Endothelial cell of umbilical vein (primary cell): ENCODE measurements at regions not wholly inside any gene's neighbourhood (a gene's known extent, or its start where the extent isn't known, plus 50 kb on each side); places are given as distances from the start of the nearest gene placed in this dataset.

Experiments
- BruUV-seq: library from RNA; stranded (reverse); fragments of 400-500 nt; replicated peaks from 2 replicates; lab custom pipeline; 2021; lab: Mats Ljungman, UMichigan
- CTCF ChIA-PET: fragments of 300-600, 350-600 bp; sonication (Branson Sonifier 250); formaldehyde crosslinking; loops from one replicate; lab custom pipeline; 2021; ENCODE audit warnings: antibody characterized with exemption, inconsistent platforms; lab: Charles Lee
- POLR2A ChIA-PET: fragments of 300-600, 350-600 bp; sonication (Branson Sonifier 250); formaldehyde crosslinking; loops from one replicate; lab custom pipeline; 2021; ENCODE audit warnings: antibody characterized with exemption, inconsistent platforms; lab: Charles Lee
- DNase-seq: peaks from one replicate; pipeline ENCODE4 v3.0.0-alpha.2; 2011; ENCODE audit warnings: low read depth, low spot score
- FAIRE-seq: peaks from 2 replicates; lab custom pipeline; 2011; peaks lifted over from hg19 to GRCh38; lab: Jason Lieb, UNC
- H2AFZ ChIP-seq: 2 replicates; pipeline ENCODE4 v1.6.0; 2012; ENCODE audit warnings: low read depth, low read length, control low read depth, inconsistent platforms
- H3K27ac ChIP-seq: 2 replicates; pipeline ENCODE4 v1.5.1; 2011; ENCODE audit warnings: low read depth, mild to moderate bottlenecking, control low read depth, low read length, moderate library complexity; ENCODE audit not compliant: insufficient read depth
- H3K27me3 ChIP-seq, 2 experiments: 2 replicates each; pipeline versions ENCODE4 v1.6.0 to v1.6.1; 2011; ENCODE audit warnings: low read length in 2 of 2, mixed read lengths in 1 of 2; ENCODE audit not compliant: control insufficient read depth in 2 of 2, insufficient read depth in 2 of 2
- H3K36me3 ChIP-seq, 2 experiments: 2 replicates in 1 of 2; 3 replicates in 1 of 2; pipeline ENCODE4 v1.5.1; 2011; ENCODE audit warnings: low read length in 2 of 2, mild to moderate bottlenecking in 1 of 2, moderate library complexity in 1 of 2; ENCODE audit not compliant: control insufficient read depth in 2 of 2, insufficient read depth in 2 of 2; ENCODE audit errors: extremely low read depth in 1 of 2
- H3K4me1 ChIP-seq: 3 replicates; pipeline ENCODE4 v1.5.1; 2011; ENCODE audit warnings: mild to moderate bottlenecking, low read length; ENCODE audit not compliant: control insufficient read depth, insufficient read depth; ENCODE audit errors: extremely low read depth
- H3K4me2 ChIP-seq: 2 replicates; pipeline ENCODE4 v1.6.1; 2011; ENCODE audit warnings: low read length, control low read depth, mixed read lengths; ENCODE audit not compliant: insufficient read depth
- H3K4me3 ChIP-seq, 3 experiments: fragments of 200-600 bp in 1 of 3; sonication (generic), shearing (Covaris generic) in 1 of 3; replicated peaks in 1 of 3; 2 replicates each; pipeline ENCODE4 v1.5.1; 2011 to 2016; ENCODE audit warnings: control low read depth in 3 of 3, low read length in 3 of 3, mild to moderate bottlenecking in 2 of 3, inconsistent platforms in 1 of 3, low read depth in 1 of 3, moderate library complexity in 1 of 3; ENCODE audit not compliant: insufficient read depth in 1 of 3
- H3K79me2 ChIP-seq: 2 replicates; pipeline ENCODE4 v1.6.0; 2012; ENCODE audit warnings: low read length, inconsistent platforms; ENCODE audit not compliant: control insufficient read depth, insufficient read depth
- H3K9ac ChIP-seq: replicated peaks from 2 replicates; pipeline ENCODE3; 2011; ENCODE audit warnings: low read length, control low read depth; ENCODE audit not compliant: insufficient read depth; ENCODE audit errors: extremely low read depth
- H3K9me1 ChIP-seq: replicated peaks from 3 replicates; pipeline ENCODE4 v1.6.0; 2011; ENCODE audit warnings: mild to moderate bottlenecking, low read length; ENCODE audit not compliant: control insufficient read depth, insufficient read depth; ENCODE audit errors: extremely low read depth
- H3K9me3 ChIP-seq: replicated peaks from 2 replicates; pipeline ENCODE4 v1.5.1; 2012; ENCODE audit warnings: low read length, inconsistent platforms; ENCODE audit not compliant: control insufficient read depth, insufficient read depth
- H4K20me1 ChIP-seq: replicated peaks from 2 replicates; pipeline ENCODE3; 2011; ENCODE audit warnings: mild to moderate bottlenecking, low read length; ENCODE audit not compliant: control insufficient read depth, insufficient read depth; ENCODE audit errors: extremely low read depth
- EZH2 ChIP-seq: IDR thresholded peaks from 2 replicates; pipeline ENCODE4 v1.6.1; 2012; ENCODE audit warnings: borderline replicate concordance, low read depth, mild to moderate bottlenecking, moderate library complexity, low read length, inconsistent platforms; ENCODE audit not compliant: severe bottlenecking
- FOS ChIP-seq: IDR thresholded peaks from 2 replicates; pipeline ENCODE4 v1.6.1; 2011; ENCODE audit warnings: mild to moderate bottlenecking, low read length, moderate library complexity, borderline replicate concordance; ENCODE audit not compliant: insufficient read depth
- GATA2 ChIP-seq: IDR thresholded peaks from 2 replicates; pipeline ENCODE4 v1.7.0; 2011; ENCODE audit warnings: low read depth, mild to moderate bottlenecking, moderate library complexity, mixed read lengths, low read length; ENCODE audit not compliant: insufficient read length, insufficient read depth
- JUN ChIP-seq: IDR thresholded peaks from 2 replicates; pipeline ENCODE4 v1.6.1; 2011; ENCODE audit warnings: borderline replicate concordance, low read depth; ENCODE audit not compliant: insufficient read length, insufficient read depth
- dilution Hi-C: fragments of 300-500 bp; cut with MboI; formaldehyde crosslinking; loops from one replicate; pipeline ENCODE4 v1.15.0; 2019; ENCODE audit warnings: low sequenced_read_pairs; ENCODE audit not compliant: extremely low pct_ligation_motif_present
- intact Hi-C: fragments of 100-400 bp; cut with micrococcal nuclease; formaldehyde crosslinking; loops from one replicate; pipeline ENCODE4 v1.10.0; 2022

- dilution Hi-C loops: no loop called here
- CTCF ChIA-PET: no interaction called here
These were observed 231.1 kb upstream of the SERP2 start for GRCh38 chr13:44142540-44142867.

GRCh38 chr13:44142941-44143665 is 230.5 kb upstream of the SERP2 start:
- H3K36me3 ChIP-seq: no peaks in the 10 kb centered on the region
- H3K79me2 ChIP-seq: no peaks in the 10 kb centered on the region
- peak overlapping the region; percentile 90 for H3K4me2 ChIP-seq
- H2AFZ ChIP-seq: no peak overlapping the region
- no TSS peak for BruUV-seq
- DNase-seq (peak; percentile 28), FAIRE-seq (peak; percentile 21)
- no peaks in the 10 kb centered on the region for H3K9me3 ChIP-seq
- H3K27ac ChIP-seq: no peak overlapping the region
- intact Hi-C loops: loop anchor here (1.0 to 5.0 kb wide), 5 partner anchors 91 to 434 kb away; partner anchors contain the start of gene TSC22D1
- no peaks in the 10 kb centered on the region for H4K20me1 ChIP-seq
- dilution Hi-C loops: no loop called here
- peak; percentile 69 for TF ChIP-seq JUN
- TF ChIP-seq EZH2: no peak
- TF ChIP-seq GATA2: peak; percentile 81
- peak; percentile 28 for TF ChIP-seq FOS
- ChIA-PET POLR2A (no interaction called here), CTCF (interaction anchor here (1.1 kb wide), 1 partner anchor 92 kb away, joined by 3 read pairs; no protein-coding TSS in a partner anchor)
- peak overlapping the region; percentile 93 for H3K9ac ChIP-seq
- peaks cover 18% of the 10 kb centered on the region for H3K4me1 ChIP-seq
- H3K4me3 ChIP-seq: peak overlapping the region in 1 of 3 experiments; percentile 68
- no peaks in the 10 kb centered on the region for H3K9me1 ChIP-seq
- no peaks in the 10 kb centered on the region for H3K27me3 ChIP-seq

More at GRCh38 chr13:44142540-44142867, 231.1 kb upstream of the SERP2 start:
- Histone ChIP-seq H3K9me1 (no peaks in the 10 kb centered on the region), H3K9ac (peak overlapping the region; percentile 93), H3K27ac (peak overlapping the region; percentile 65), H3K36me3 (no peaks in the 10 kb centered on the region), H3K4me2 (peak overlapping the region; percentile 90), H3K4me3 (peak overlapping the region; percentile 32 to 68 (median 50)), H2AFZ (peak overlapping the region; percentile 99), H3K27me3 (no peaks in the 10 kb centered on the region), H3K4me1 (peaks cover 18% of the 10 kb centered on the region), H4K20me1 (no peaks in the 10 kb centered on the region), H3K79me2 (no peaks in the 10 kb centered on the region), H3K9me3 (no peaks in the 10 kb centered on the region)
- BruUV-seq: TSS peak; percentile 94
- no peak for DNase-seq
- TF ChIP-seq EZH2: no peak
- peak; percentile 37 for FAIRE-seq
- intact Hi-C loops: loop anchor here (1.0 to 5.0 kb wide), 5 partner anchors 90 to 435 kb away; partner anchors contain the start of gene TSC22D1
- POLR2A ChIA-PET: interaction anchor here (2.1 kb wide), 1 partner anchor 294 kb away, joined by 13 read pairs; no protein-coding TSS in a partner anchor
